Hindlimb muscle (tissue), 1 donor: ENCODE measurements at regions not wholly inside any gene's neighbourhood (a gene's known extent, or its start where the extent isn't known, plus 50 kb on each side); places are given as distances from the start of the nearest gene placed in this dataset.
"Not testable (repeated sequence)": the region's sequence is repeated elsewhere in the genome, so short reads cannot be mapped to it uniquely, and the experiment has no call there.

ENCODE experiments used
- DNase-seq: peaks from one replicate; pipeline ENCODE4 v3.0.0-alpha.2; 2013

DNA sequence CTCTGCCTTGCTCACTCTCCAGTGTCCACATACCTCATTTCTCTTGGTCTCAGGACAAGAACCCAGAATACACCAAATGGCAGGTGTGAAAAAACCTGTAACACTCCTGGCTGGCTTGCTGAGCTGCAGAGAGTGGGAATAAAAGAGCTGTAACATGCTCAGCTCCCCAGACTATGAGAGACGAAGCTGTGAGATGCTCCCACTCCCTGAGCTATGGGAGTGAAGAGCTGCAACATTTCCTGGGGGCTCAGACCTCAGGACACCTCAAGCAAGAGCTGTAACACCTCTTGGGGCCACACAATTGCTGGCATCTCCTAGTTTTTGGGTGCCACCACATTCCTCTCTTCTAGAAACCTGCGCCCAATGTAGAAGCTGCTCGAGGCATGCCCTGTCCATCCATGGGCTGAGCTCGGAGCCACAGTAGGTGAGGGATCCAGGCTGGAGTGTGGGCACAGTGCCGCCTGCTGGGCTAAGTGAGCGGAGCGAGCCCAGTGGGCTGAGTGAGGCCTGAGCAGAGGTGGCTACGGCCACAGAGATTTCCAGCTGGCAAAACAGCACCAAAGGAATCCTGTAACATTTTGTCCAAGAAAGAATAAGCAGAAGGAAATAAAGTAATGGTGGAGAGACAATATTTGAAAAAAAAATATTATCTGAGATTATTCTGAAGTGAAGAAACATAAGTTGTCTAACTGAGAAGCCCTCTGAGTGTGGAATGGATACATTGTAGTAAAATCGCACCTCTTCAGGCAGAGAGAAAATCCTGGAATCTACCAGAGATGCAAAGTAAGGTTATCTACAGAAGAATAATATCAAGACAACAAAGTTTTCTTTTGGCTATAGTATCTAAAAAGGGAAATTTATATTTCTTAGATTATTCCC is 186.2 kb upstream of the PCDH9 start:
- DNase-seq = no peak

DNA sequence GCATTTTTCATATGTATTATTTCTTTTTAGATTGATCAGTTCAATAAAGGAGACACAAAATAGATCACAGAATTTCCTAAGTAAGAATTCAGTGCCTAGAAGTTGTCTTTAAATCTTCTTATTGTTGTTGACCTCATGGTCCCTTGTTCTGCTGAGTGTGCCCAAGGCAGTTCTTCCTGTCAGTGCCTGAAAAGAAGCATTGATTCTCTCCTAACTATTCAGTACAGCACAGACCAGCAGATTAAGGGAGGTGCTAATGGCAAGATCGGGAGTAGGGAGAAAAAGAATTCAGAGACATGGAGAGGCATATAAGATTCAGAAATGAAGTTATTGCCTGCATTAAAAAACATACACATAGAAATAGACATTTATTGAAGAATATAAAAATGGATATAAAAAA is 180.5 kb upstream of the PCDH9 start:
- DNase-seq = no peak

DNA sequence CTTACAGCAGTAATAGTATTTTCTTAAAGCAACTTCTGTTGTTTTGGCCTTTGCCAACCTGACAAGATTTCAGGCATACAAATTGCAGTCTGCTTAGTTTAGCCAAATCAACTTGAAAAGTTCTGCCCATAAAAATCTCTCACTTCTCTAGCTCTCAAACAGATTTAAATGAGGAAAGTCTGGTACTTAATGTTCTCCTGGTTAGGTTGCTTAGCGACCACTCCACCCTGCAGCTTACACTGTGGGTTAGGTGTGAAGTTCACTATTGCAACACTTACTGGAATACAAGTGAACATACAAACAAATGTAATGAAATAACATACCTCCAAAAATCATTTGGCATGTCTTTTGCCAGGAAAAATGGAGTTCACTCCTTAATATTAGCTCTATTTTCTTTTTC is 178.7 kb upstream of the PCDH9 start:
- DNase-seq = no peak

DNA sequence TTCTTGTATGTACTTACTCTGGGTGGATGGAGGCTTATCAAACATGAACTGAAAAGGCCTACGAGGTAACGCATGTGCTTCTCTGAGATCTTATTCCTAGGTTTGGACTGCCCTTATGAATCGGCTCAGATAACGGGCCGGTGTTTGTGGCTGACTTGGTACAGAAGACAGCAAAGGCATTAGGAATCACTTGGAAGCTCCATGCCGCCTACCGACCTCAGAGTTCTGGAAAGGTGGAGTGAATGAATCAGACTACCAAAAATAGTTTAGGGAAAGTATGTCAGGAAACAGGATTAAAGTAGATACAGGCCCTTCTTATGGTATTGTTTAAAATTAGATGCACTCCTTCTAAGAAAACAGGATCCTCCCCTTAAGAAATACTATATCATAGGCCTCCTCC is 172.4 kb upstream of the PCDH9 start:
- DNase-seq = no peak

DNA sequence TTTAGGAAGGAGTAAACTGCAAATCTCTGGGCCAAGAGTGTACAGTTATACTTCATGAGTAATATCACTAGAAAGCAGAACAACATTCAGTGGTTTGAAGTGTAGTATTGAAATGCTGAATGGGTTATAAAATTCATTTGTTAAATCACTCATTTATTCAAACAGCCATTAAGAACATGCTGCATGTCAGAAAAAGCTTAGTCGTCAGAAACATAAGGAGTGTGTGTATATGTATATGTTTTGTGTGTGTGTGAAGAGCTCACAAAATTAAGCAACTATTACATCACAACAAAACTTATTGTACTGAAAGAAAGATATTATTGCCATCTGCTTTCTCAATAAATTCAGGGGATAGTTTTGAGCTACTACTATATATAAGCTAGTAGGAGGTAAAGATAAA is 165.4 kb upstream of the PCDH9 start:
- DNase-seq = no peak

DNA sequence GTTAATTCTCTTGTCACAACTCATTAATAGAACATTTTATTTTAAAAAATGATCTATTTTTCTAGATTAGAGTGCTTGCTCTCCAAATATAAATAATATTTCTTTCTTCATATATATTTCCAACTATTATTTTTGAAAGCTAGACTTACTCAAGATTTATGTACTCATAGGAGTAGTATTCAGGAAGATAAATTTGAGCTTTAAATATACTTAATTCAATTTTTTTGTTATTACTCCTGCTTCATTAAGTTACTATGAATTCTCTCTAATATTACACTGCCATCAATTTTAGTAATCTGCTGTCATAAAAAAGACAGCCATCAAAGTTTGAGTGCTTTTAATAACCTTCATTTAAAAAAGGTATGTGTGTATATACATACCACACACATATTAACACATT is 161.9 kb upstream of the PCDH9 start:
- no peak for DNase-seq

DNA sequence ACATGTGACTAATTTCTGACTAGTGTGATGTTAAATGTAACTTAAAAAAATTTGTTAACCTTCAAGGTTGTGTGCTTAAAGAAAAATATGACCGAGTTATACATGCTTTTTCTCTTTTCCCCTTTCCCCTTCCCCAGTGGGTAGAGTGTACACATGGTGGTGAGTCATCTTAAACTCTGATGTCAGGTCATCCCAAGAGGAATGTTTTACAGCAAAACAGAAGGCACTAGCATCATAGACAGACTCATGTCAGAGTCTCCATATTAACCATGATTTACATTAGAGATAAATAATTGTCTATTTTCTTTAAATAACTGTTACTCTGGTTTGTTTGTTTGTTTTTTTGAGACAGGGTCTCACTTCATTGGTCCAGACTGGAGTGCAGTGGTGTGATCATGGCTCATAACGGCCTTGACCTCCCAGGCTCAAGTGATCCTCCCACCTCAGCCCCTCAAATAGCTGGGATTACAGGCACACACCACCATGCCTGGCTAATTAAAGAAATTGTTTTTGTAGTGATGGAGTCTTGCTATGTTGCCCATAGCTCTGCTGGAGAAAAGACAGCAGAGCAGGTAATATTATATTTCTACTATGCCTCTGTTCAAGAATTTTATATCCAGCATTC is 160.4 kb upstream of the PCDH9 start:
- DNase-seq = no peak

DNA sequence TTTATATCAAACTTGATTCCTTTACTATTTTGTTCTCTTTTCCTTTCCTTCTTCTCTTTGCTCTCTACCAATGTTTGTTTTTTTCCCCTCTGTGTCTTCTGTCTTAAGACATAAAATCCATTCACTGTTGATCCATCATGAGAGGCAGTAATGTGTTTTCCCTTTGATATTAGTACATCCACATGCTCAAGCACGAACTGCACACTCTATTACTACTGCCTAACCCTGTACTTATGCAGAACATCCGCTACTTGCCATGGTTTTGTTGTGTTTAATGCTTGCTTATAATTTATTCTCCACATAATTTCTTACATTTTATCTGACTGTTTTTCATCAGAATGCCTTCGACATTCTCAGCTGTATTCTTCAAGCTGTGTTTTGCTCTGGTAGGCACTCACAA is 159.0 kb upstream of the PCDH9 start:
- DNase-seq = no peak

DNA sequence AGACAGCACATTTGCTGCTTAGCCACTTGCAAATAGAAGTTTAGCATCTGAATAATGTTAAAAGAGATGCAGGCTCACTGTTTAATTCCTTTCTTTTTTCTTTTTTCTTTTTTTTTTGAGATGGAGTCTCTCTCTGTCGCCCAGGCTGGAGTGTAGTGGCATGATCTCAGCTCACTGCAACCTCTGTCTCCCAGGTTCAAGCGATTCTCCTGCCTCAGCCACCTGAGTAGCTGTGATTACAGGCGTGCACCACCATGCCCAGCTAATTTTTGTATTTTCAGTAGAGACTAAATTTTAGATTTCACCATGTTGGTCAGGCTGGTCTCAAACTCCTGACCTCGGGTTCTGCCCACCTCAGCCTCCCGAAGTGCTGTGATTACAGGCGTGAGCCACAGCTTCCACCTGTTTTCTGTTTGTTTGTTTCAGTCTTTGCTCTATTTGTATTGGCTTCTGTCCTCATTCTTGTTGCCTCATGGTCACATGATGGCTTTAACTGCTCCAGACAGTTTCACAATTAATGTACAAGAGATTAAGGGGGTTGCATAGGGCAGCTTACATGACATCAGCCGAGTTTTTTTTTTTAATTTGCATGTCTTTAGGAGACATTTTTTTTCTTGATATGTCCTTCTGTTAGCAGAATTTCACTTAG is 153.1 kb upstream of the PCDH9 start:
- not testable (repeated sequence) for DNase-seq

DNA sequence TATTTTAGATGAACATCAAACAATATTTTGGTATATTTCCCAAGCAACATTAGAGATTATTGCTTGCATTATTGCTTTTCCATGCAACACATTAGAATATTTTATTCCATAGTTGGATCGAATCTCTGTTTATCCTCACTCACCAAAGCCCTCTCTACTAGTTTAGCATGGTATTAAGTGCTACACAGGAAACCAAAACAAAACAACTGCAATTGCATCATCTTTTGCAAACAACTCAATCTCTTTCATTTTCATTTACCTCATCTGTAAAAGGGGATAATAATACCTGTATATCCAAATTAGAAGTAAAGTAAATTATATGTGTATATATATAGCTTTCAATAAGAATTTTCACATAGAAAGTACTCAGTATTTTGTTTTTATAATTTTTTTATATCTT is 147.8 kb upstream of the PCDH9 start:
- no peak for DNase-seq

DNA sequence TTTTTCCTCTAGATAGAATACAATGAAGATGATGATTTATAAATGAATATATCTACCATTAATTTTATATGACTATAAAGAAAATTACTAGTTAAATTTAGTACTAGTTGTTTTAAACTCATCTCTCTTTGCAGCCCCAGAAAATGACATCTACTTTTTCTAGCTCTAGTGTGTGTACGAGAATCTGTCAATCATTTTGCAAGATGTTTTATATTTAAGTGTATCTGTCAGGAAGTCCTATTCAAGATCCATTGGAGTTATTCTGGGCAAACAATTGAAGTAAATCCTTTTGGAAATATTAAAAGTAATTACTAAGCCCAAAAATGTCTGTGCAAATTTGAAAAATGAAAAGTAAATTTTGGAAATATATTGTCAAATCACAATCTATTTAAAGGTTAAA is 144.3 kb upstream of the PCDH9 start:
- no peak for DNase-seq

DNA sequence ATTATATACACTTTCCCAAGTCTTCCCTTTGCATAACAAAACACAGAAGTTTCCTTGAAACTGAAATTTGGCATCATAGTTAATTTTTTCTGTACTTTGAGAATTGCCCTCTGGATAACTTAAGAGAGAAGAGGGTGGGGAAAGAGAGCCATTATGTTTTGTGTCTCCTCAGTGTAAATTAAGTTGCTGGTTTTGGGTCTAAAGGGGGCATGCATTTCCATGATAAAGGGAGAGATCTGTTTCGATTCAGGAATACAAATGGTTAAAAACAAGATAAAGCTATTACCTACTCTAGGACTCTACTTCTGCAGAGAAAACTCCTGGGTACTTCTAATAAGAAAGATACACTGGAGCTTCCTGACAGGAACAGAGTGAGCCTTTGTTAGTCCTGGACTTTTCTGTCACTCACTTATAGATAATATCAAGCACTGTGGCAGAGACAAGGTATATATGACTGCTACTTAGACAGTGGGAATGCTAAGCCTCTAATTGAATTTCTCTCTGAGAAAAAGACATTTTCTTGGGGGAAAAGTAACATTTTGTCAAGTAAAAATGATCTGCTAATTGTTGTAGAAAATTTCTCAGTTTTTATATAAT is 142.8 kb upstream of the PCDH9 start:
- DNase-seq = no peak

DNA sequence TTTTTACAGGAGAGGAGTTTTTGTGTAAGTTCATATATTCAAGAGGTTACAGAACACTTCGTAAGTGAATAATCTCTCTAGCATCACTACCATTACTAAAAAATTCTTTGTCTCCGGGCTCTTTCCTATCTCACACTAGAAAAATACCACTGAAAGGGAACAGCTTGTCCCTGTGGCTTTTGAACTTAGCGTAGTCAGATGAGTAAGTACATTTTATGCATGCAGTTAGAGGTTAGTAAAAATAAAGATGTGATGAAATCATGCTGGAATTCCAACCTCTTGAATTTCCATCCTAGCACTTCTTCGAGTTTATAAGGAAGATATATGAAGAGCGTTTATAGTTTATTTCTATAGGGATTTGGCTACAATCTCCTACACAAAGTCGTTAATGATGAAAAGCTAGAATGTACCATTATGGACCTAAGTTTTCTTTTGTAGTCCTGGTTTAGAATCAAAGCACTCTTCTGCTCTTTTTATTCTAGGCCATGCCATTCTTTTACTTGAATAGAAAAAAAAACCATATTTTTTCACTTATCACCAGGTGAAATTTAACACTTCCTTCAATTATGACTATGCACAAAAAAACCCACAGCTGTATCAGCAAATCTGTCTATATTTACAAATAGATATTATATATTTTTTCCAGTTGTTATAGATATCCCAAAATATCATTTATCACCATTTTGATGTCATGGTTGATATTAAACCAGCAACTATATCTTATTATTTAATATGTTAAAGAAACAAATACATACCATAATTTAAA is 139.9 kb upstream of the PCDH9 start:
- no peak for DNase-seq

DNA sequence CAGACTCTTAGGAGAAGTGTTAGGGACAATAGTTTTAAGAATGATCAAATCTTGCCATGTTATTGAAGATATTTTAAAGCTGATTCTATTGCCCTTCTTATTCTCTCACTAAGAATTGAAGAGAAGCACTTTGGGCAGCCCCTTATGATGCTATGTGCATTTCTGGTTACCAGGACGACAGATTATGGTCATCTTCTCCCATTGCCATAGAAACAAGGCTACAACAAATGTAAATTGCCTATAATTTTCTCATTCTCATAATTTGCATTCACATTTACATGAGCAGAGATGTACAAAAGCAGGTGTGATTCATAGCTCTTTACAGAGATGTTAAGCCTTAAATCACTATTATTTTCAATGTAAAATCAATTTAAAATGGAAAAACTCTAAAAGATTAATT is 137.3 kb upstream of the PCDH9 start:
- DNase-seq = no peak

DNA sequence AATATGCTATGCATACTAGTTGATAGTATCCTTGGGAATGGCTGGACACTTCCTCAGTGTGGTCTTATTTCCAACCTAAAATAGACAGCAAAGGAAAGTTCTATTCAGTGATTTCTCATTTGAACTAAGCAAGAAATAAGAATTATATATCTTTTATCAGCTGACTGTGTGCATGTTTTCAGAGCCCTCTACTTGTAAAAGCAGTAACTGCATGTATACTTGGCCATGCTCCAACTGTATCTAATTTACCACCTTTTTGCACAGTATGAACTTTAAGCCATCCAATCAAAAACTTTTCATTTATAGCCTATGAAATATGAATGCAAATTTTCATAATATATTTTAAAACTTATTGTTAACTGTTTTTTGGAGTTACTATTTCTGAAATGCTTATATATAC is 136.4 kb upstream of the PCDH9 start:
- no peak for DNase-seq

DNA sequence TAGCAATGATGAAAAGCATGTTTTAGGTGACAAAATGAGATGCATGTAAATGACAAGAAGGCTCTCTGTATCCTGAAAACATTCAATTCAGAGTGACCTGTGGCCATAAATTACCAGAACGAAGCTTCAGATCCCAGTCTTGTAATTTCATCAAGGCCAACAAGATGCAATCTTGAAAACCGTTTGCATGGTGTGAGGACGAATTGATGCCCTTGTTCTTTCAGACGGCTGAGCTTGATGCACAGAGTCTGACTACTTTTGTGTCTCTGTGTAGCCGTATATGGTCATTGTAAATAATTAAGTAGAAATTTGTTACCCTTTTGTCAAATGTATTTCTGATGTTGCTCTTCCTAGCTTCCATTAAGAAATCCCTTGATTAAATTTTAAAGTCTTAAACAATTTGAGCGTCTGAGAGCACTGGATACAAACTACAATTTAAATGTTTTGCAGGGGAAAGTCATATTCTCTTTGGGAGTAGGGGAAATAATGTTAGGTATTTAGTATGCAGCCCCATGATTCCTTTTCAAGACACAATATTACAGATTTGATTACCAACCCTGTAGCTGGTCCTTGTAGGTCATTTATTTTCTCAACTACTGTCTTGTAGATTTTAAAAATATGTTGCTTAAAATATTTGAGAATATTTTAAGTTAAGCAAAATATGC is 125.8 kb upstream of the PCDH9 start:
- DNase-seq = no peak

DNA sequence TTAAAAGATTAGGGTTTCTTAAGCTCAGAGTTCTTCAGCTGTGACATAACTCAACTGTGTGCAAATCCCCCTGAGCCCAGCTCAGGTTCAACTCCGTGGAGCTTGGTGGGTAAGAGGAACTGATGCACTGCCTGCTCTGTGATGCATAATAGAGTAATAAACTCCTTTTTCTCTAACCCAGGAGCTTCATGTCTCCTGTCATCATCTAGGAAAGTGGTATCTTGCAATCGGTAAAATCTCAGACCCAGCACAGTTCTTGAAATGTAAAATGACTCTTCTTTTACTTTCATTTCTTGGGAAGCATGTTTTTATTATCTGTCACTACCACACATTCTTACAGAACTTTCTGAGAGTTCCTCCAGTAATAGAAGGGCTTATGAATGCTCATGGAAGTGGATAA is 123.8 kb upstream of the PCDH9 start:
- DNase-seq = peak; percentile 3

DNA sequence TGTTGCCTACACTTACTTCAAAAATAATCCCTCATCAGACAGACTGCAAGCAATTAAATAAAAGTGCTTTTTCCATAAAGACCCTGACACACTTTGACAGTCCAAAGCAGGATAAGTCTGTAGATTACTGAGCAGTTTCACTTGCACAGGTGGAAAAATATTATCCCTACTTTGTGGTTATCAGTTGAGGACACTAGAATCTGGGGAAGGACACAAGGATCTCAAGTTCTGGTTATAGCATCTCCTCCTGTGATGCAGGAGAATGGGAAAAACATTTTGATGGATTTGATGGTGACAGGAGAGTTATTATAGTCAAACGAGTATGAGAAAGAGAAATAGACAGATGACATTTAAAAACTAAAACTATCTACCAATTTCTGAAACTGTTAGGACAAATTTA is 122.9 kb upstream of the PCDH9 start:
- DNase-seq = no peak

DNA sequence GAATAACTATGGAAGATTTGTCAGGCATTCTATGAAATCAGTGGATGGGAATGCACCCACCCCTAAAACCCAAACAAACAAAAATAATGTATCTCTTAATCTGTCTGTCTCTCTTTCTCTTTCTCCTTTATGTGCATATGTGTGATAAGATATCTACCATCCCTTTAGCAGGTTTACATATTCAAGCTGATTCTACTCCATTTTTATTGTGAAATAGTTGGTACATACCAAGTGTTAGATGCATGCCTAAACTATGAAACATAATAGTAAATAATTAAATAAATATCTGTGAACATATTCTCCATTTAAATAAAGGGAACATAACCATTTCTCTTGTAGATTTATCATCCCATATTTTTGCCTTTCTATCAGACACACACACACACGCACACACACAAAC is 121.8 kb upstream of the PCDH9 start:
- DNase-seq = no peak

DNA sequence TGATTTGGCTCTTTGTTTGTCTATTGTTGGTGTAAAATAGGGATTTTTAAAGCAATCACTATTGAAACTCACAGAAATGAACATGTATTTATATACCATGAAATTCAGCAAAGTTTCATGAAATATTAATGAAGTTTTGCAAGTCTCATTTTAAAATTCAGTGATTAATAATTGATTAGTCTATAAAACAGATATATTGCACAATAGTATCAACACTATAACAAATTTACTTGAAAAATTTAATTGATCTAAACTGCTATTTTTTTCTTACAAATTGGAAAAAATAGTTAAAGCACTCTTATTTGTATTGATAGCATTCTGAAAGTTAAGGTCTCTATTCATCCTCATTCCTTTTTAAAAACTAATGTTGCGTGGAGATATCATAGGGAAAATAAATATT is 121.0 kb upstream of the PCDH9 start:
- DNase-seq = no peak

DNA sequence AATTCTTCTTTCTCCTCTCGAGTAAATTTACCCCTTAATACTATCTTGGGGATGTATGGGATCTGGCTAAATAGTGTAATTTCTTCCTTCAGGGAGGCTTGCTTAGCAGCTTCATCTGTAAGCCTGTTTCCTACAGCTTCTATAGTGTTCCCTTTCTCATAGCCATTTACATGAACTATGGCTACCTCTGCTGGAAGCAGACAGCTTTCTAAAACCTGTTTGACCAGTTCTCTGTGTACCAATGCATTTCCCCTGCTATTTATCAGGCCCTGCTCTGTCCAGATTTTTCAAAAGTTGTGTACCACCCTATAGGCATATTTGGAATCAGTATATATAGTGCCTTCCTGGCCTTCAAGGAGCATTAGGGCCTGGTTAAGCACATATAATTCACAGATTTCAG is 113.6 kb upstream of the PCDH9 start:
- DNase-seq = no peak

DNA sequence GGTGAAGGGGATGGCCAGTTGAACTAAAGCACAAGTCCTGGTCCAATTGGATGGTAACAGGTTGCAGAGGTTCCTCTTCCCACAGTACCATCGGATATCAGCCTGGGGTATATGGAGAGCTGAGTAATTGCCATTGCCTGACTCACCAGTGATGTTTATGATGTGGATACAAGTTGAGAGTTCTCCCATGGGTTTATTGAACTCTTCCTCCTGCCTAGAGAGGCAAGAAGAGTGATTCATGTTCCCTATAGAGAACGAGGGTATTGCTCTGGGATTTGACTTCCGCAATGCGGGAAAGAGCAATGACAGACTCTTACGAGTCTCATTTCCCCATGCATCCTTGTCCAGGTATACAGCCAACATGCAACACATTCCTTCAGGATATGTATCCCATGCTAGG is 111.3 kb upstream of the PCDH9 start:
- DNase-seq = no peak
